ENCODE measurements at regions not wholly inside any gene's neighbourhood (a gene's known extent, or its start where the extent isn't known, plus 50 kb on each side); places are given as distances from the start of the nearest gene placed in this dataset.

DNA sequence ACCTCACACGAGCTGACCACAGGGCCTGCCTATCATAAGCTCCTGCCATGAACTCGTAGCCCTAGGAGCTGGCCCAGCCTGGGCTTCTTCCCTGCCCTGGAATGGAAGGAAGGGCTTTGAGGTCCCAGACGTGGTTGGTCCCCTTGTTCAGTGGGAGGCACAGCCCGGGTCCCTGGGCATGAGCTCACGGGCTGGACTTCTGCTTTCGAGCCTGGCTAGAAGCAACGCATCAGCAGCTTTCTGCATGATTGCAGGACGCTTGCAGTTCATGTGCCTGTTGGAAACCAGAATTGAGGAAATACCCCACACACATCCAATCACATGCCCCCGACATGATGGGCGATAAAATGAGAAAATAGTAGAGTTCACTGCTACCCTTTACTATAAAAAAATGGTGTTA is 293.3 kb downstream of the MAF start:
- TF ChIP-seq, protein P1, sequence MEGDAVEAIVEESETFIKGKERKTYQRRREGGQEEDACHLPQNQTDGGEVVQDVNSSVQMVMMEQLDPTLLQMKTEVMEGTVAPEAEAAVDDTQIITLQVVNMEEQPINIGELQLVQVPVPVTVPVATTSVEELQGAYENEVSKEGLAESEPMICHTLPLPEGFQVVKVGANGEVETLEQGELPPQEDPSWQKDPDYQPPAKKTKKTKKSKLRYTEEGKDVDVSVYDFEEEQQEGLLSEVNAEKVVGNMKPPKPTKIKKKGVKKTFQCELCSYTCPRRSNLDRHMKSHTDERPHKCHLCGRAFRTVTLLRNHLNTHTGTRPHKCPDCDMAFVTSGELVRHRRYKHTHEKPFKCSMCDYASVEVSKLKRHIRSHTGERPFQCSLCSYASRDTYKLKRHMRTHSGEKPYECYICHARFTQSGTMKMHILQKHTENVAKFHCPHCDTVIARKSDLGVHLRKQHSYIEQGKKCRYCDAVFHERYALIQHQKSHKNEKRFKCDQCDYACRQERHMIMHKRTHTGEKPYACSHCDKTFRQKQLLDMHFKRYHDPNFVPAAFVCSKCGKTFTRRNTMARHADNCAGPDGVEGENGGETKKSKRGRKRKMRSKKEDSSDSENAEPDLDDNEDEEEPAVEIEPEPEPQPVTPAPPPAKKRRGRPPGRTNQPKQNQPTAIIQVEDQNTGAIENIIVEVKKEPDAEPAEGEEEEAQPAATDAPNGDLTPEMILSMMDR (IDR thresholded peaks at IDR 0.05) = no peak
- TF ChIP-seq POLR2A (IDR thresholded peaks at IDR 0.05) = no peak

Measured in body of pancreas (tissue), 4 donors.